Naive thymus-derived CD8-positive, alpha-beta T cell (primary cell): ENCODE measurements at regions not wholly inside any gene's neighbourhood (a gene's known extent, or its start where the extent isn't known, plus 50 kb on each side); places are given as distances from the start of the nearest gene placed in this dataset.

ENCODE experiments used
- ATAC-seq, 2 donors: fragments of 150-1000 bp; cut with Tn5 transposase in 1 of 2; sonication (Bioruptor Pico), chemical (Tn5 transposase) in 1 of 2; 1 replicate in 1 of 2; 2 replicates in 1 of 2; pipeline ENCODE4 v1.10.0; 2021; ENCODE audit warnings: mild to moderate bottlenecking in 2 of 2, moderate library complexity in 2 of 2
- POLR2A ChIA-PET: fragments of 350-600 bp; sonication (Branson Sonifier 250); formaldehyde crosslinking; loops from one replicate; lab custom pipeline; 2021; ENCODE audit warnings: antibody characterized with exemption; lab: Charles Lee
- DNase-seq, 10 donors: peaks; one replicate each; pipeline versions ENCODE4 v3.0.0 to v3.0.0-alpha.2; 2020 to 2022
- H3K27ac Mint-ChIP-seq, 10 donors: one replicate each; pipeline ENCODE4 v1.8.0; 2020 to 2022; ENCODE audit warnings: mild to moderate bottlenecking in 10 of 10, mixed read lengths in 10 of 10, moderate library complexity in 4 of 10, inconsistent platforms in 1 of 10
- H3K27me3 Mint-ChIP-seq, 5 donors: one replicate each; pipeline ENCODE4 v1.8.0; 2021 to 2022; ENCODE audit warnings: mixed read lengths in 5 of 5
- H3K36me3 Mint-ChIP-seq, 3 donors: one replicate each; pipeline ENCODE4 v1.8.0; 2020 to 2022; ENCODE audit warnings: mixed read lengths in 3 of 3, mild to moderate bottlenecking in 2 of 3, inconsistent platforms in 1 of 3
- H3K4me1 Mint-ChIP-seq, 4 donors: one replicate each; pipeline ENCODE4 v1.8.0; 2021 to 2022; ENCODE audit warnings: mixed read lengths in 4 of 4
- H3K4me3 Mint-ChIP-seq, 10 donors: one replicate each; pipeline ENCODE4 v1.8.0; 2020 to 2022; ENCODE audit warnings: mild to moderate bottlenecking in 10 of 10, mixed read lengths in 10 of 10, moderate library complexity in 6 of 10, inconsistent platforms in 1 of 10
- H3K9me3 Mint-ChIP-seq, 9 donors: one replicate each; pipeline ENCODE4 v1.8.0; 2020 to 2022; ENCODE audit warnings: mixed read lengths in 9 of 9, mild to moderate bottlenecking in 3 of 9, inconsistent platforms in 1 of 9, moderate library complexity in 1 of 9

- POLR2A ChIA-PET, result no interaction called here
- DNase-seq (peak in 1 of 10 donors; percentile 64), ATAC-seq (no peak)
- Mint-ChIP-seq H3K36me3 (peaks cover 0 to 4% (median 0%) of the 10 kb centered on the region in 3 donors), H3K4me1 (peaks cover 0 to 8% (median 3%) of the 10 kb centered on the region in 4 donors), H3K27ac (peak overlapping the region in 1 of 10 donors; percentile 61), H3K27me3 (peaks cover 0 to 9% (median 0%) of the 10 kb centered on the region in 5 donors), H3K9me3 (peaks cover 0 to 9% (median 0%) of the 10 kb centered on the region in 9 donors), H3K4me3 (no peak overlapping the region)
These were observed 269.8 kb downstream of the BCOR start for GRCh38 chrX:39827951-39828350.

GRCh38 chrX:39828971-39829370, 268.8 kb downstream of the BCOR start:
- Mint-ChIP-seq H3K36me3 (no peaks in the 10 kb centered on the region), H3K27ac (no peak overlapping the region), H3K27me3 (peaks cover 0 to 5% (median 0%) of the 10 kb centered on the region in 5 donors), H3K4me1 (peaks cover 0 to 5% (median 3%) of the 10 kb centered on the region in 4 donors), H3K4me3 (no peak overlapping the region), H3K9me3 (no peaks in the 10 kb centered on the region)
- ATAC-seq (no peak), DNase-seq (no peak)
- POLR2A ChIA-PET, result no interaction called here

- no peaks in the 10 kb centered on the region for H3K27me3 Mint-ChIP-seq
- no peaks in the 10 kb centered on the region for H3K9me3 Mint-ChIP-seq
- no peak overlapping the region for H3K4me3 Mint-ChIP-seq
- no peak overlapping the region for H3K27ac Mint-ChIP-seq
- H3K4me1 Mint-ChIP-seq, result peaks cover 0 to 4% (median 1%) of the 10 kb centered on the region in 4 donors
- no peak for ATAC-seq
- no peak for DNase-seq
- H3K36me3 Mint-ChIP-seq, result no peaks in the 10 kb centered on the region
- POLR2A ChIA-PET, result interaction anchor here (0.6 kb wide), 1 partner anchor 184 kb away, joined by 5 read pairs; no protein-coding TSS in a partner anchor
These were observed 267.8 kb downstream of the BCOR start for GRCh38 chrX:39829965-39830364.

- POLR2A ChIA-PET, result no interaction called here
- no peak for DNase-seq
- no peaks in the 10 kb centered on the region for H3K36me3 Mint-ChIP-seq
- H3K4me3 Mint-ChIP-seq, result no peak overlapping the region
- no peaks in the 10 kb centered on the region for H3K27me3 Mint-ChIP-seq
- no peak overlapping the region for H3K27ac Mint-ChIP-seq
- H3K9me3 Mint-ChIP-seq, result no peaks in the 10 kb centered on the region
- H3K4me1 Mint-ChIP-seq, result peaks cover 0 to 2% (median 1%) of the 10 kb centered on the region in 4 donors
- ATAC-seq, result no peak
These were observed 267.3 kb downstream of the BCOR start for GRCh38 chrX:39830414-39830813.

GRCh38 chrX:39832211-39832610, 265.5 kb downstream of the BCOR start:
- Mint-ChIP-seq H3K4me1 (peaks cover 0 to 2% (median 1%) of the 10 kb centered on the region in 4 donors), H3K27me3 (no peaks in the 10 kb centered on the region), H3K27ac (no peak overlapping the region), H3K4me3 (no peak overlapping the region), H3K9me3 (no peaks in the 10 kb centered on the region), H3K36me3 (no peaks in the 10 kb centered on the region)
- DNase-seq, result no peak
- POLR2A ChIA-PET, result no interaction called here
- ATAC-seq, result no peak

GRCh38 chrX:39834600-39834999, 263.2 kb downstream of the BCOR start:
- Mint-ChIP-seq H3K27ac (peak overlapping the region in 2 of 10 donors; percentile 12 to 53), H3K4me1 (peaks cover 0 to 2% (median 0%) of the 10 kb centered on the region in 4 donors), H3K36me3 (no peaks in the 10 kb centered on the region), H3K27me3 (no peaks in the 10 kb centered on the region), H3K9me3 (no peaks in the 10 kb centered on the region), H3K4me3 (no peak overlapping the region)
- no peak for ATAC-seq
- DNase-seq, result no peak
- POLR2A ChIA-PET, result interaction anchor here (2.1 kb wide), 1 partner anchor 11 kb away, joined by 8 read pairs; no protein-coding TSS in a partner anchor

GRCh38 chrX:39835241-39835640, 262.5 kb downstream of the BCOR start:
- H3K36me3 Mint-ChIP-seq, result no peaks in the 10 kb centered on the region
- POLR2A ChIA-PET, result interaction anchor here (0.6 kb wide), 1 partner anchor 232 kb away, joined by 3 read pairs; no protein-coding TSS in a partner anchor
- no peak overlapping the region for H3K27ac Mint-ChIP-seq
- H3K9me3 Mint-ChIP-seq, result no peaks in the 10 kb centered on the region
- peaks cover 0 to 2% (median 0%) of the 10 kb centered on the region in 4 donors for H3K4me1 Mint-ChIP-seq
- ATAC-seq, result no peak
- H3K27me3 Mint-ChIP-seq, result no peaks in the 10 kb centered on the region
- H3K4me3 Mint-ChIP-seq, result no peak overlapping the region
- DNase-seq, result no peak

GRCh38 chrX:39835776-39836175, 262.0 kb downstream of the BCOR start:
- Mint-ChIP-seq H3K27ac (no peak overlapping the region), H3K4me3 (no peak overlapping the region), H3K4me1 (peaks cover 0 to 2% (median 0%) of the 10 kb centered on the region in 4 donors), H3K9me3 (no peaks in the 10 kb centered on the region), H3K36me3 (no peaks in the 10 kb centered on the region), H3K27me3 (no peaks in the 10 kb centered on the region)
- POLR2A ChIA-PET, result interaction anchor here (0.6 kb wide), 1 partner anchor 231 kb away, joined by 3 read pairs; no protein-coding TSS in a partner anchor
- ATAC-seq (no peak), DNase-seq (no peak)

- Mint-ChIP-seq H3K4me1 (peaks cover 0 to 2% (median 0%) of the 10 kb centered on the region in 4 donors), H3K36me3 (no peaks in the 10 kb centered on the region), H3K27me3 (no peaks in the 10 kb centered on the region), H3K4me3 (no peak overlapping the region), H3K9me3 (no peaks in the 10 kb centered on the region), H3K27ac (no peak overlapping the region)
- DNase-seq (no peak), ATAC-seq (no peak)
- POLR2A ChIA-PET, result no interaction called here
These were observed 260.8 kb downstream of the BCOR start for GRCh38 chrX:39836802-39837420.

- no peak for DNase-seq
- POLR2A ChIA-PET, result no interaction called here
These were observed 260.1 kb downstream of the BCOR start for GRCh38 chrX:39837688-39838087.

GRCh38 chrX:39839371-39839770, 258.4 kb downstream of the BCOR start:
- no peaks in the 10 kb centered on the region for H3K4me1 Mint-ChIP-seq
- no peak for DNase-seq
- no peak overlapping the region for H3K27ac Mint-ChIP-seq

More at GRCh38 chrX:39837688-39838087, 260.1 kb downstream of the BCOR start:
- Mint-ChIP-seq H3K9me3 (no peaks in the 10 kb centered on the region), H3K36me3 (no peaks in the 10 kb centered on the region), H3K4me1 (no peaks in the 10 kb centered on the region), H3K4me3 (no peak overlapping the region), H3K27me3 (no peaks in the 10 kb centered on the region), H3K27ac (no peak overlapping the region)
- ATAC-seq, result no peak

GRCh38 chrX:39840133-39840532, 257.6 kb downstream of the BCOR start:
- no peaks in the 10 kb centered on the region for H3K27me3 Mint-ChIP-seq
- DNase-seq, result no peak
- POLR2A ChIA-PET, result no interaction called here
- no peaks in the 10 kb centered on the region for H3K9me3 Mint-ChIP-seq
- no peaks in the 10 kb centered on the region for H3K36me3 Mint-ChIP-seq
- no peaks in the 10 kb centered on the region for H3K4me1 Mint-ChIP-seq
- no peak overlapping the region for H3K4me3 Mint-ChIP-seq
- no peak for ATAC-seq
- no peak overlapping the region for H3K27ac Mint-ChIP-seq

More at GRCh38 chrX:39839371-39839770, 258.4 kb downstream of the BCOR start:
- no peaks in the 10 kb centered on the region for H3K27me3 Mint-ChIP-seq
- POLR2A ChIA-PET, result no interaction called here
- H3K9me3 Mint-ChIP-seq, result no peaks in the 10 kb centered on the region
- no peak overlapping the region for H3K4me3 Mint-ChIP-seq
- no peak for ATAC-seq
- no peaks in the 10 kb centered on the region for H3K36me3 Mint-ChIP-seq

GRCh38 chrX:39840581-39841093, 257.1 kb downstream of the BCOR start:
- DNase-seq (no peak), ATAC-seq (no peak)
- Mint-ChIP-seq H3K36me3 (no peaks in the 10 kb centered on the region), H3K9me3 (no peaks in the 10 kb centered on the region), H3K4me3 (no peak overlapping the region), H3K27ac (peak overlapping the region in 1 of 10 donors; percentile 3), H3K27me3 (no peaks in the 10 kb centered on the region), H3K4me1 (no peaks in the 10 kb centered on the region)
- POLR2A ChIA-PET, result no interaction called here
